PC-9 (cell line): ENCODE measurements at regions not wholly inside any gene's neighbourhood (a gene's known extent, or its start where the extent isn't known, plus 50 kb on each side); places are given as distances from the start of the nearest gene placed in this dataset.

Experiments used
- EZH2 ChIP-seq: fragments of 200-600 bp; sonication (generic); IDR thresholded peaks from 2 replicates; pipeline ENCODE4 v1.8.0; 2017; ENCODE audit warnings: antibody characterized with exemption, low read depth
- TF ChIP-seq, protein P1 (sequence below): fragments of 200-600 bp; sonication (generic); conservative IDR thresholded peaks from 2 replicates; pipeline ENCODE4 v1.6.1; 2017; ENCODE audit warnings: mixed run types, antibody characterized with exemption, mild to moderate bottlenecking, moderate library complexity

DNA sequence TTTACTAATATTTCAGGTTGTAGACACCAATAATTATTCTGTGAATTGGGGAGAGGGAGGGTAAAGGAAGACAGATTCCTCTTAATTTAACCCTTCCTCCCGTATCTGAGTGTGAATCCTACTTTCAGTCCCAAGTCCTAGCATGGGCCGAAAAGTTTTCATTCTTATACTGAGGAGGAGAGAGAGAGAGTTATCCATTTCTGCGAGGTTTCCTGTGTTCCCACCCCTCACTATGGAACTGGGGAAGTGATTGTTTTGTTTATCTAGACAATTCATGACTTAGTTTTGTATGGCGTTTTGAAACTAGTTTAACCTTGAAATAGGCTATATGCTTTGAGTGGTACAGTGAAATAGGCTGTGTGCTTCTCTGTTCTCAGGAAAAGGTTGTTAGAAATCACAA, 134.0 kb upstream of the DPYD start:
- TF ChIP-seq EZH2, result no peak
- TF ChIP-seq, protein P1, sequence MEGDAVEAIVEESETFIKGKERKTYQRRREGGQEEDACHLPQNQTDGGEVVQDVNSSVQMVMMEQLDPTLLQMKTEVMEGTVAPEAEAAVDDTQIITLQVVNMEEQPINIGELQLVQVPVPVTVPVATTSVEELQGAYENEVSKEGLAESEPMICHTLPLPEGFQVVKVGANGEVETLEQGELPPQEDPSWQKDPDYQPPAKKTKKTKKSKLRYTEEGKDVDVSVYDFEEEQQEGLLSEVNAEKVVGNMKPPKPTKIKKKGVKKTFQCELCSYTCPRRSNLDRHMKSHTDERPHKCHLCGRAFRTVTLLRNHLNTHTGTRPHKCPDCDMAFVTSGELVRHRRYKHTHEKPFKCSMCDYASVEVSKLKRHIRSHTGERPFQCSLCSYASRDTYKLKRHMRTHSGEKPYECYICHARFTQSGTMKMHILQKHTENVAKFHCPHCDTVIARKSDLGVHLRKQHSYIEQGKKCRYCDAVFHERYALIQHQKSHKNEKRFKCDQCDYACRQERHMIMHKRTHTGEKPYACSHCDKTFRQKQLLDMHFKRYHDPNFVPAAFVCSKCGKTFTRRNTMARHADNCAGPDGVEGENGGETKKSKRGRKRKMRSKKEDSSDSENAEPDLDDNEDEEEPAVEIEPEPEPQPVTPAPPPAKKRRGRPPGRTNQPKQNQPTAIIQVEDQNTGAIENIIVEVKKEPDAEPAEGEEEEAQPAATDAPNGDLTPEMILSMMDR, result no peak
